ENCODE measurements at regions not wholly inside any gene's neighbourhood (a gene's known extent, or its start where the extent isn't known, plus 50 kb on each side); places are given as distances from the start of the nearest gene placed in this dataset.

GRCh38 chr2:238649936-238650518, 197.9 kb upstream of the TWIST2 start:
- no peak for ATAC-seq
- TF ChIP-seq ZNF70 (CRISPR knock-in tag; IDR thresholded peaks at IDR 0.05) (no peak), OSR1 (CRISPR knock-in tag; IDR thresholded peaks at IDR 0.05) (no peak), RARB (CRISPR knock-in tag; IDR thresholded peaks at IDR 0.05) (no peak), ESRRG (CRISPR knock-in tag; IDR thresholded peaks at IDR 0.05) (no peak), CSDC2 (CRISPR knock-in tag; IDR thresholded peaks at IDR 0.05) (no peak), CSRNP3 (CRISPR knock-in tag; IDR thresholded peaks at IDR 0.05) (no peak), CREB5 (CRISPR knock-in tag; IDR thresholded peaks at IDR 0.05; ENCODE audit: low read depth) (no peak), ZNF8 (CRISPR knock-in tag; IDR thresholded peaks at IDR 0.05) (no peak), ZC3H10 (CRISPR knock-in tag; IDR thresholded peaks at IDR 0.05) (no peak), ZNF565 (CRISPR knock-in tag; conservative IDR thresholded peaks at IDR 0.05; ENCODE audit: low read depth) (no peak), TOX (CRISPR knock-in tag; IDR thresholded peaks at IDR 0.05; ENCODE audit: borderline replicate concordance) (no peak), TSHZ2 (CRISPR knock-in tag; IDR thresholded peaks at IDR 0.05) (no peak), ARNTL (CRISPR knock-in tag; IDR thresholded peaks at IDR 0.05; ENCODE audit: borderline replicate concordance, low read depth) (no peak)

GRCh38 chr2:238650536-238650935, 197.3 kb upstream of the TWIST2 start:
- TF ChIP-seq TCF4 (CRISPR knock-in tag; IDR thresholded peaks at IDR 0.05; ENCODE audit: borderline replicate concordance) (no peak), ZFP3 (CRISPR knock-in tag; IDR thresholded peaks at IDR 0.05) (no peak), CSDC2 (CRISPR knock-in tag; IDR thresholded peaks at IDR 0.05) (no peak), PATZ1 (CRISPR knock-in tag; IDR thresholded peaks at IDR 0.05; ENCODE audit: borderline replicate concordance) (no peak), POU6F1 (CRISPR knock-in tag; IDR thresholded peaks at IDR 0.05; ENCODE audit: borderline replicate concordance, low read depth) (no peak), BACH2 (CRISPR knock-in tag; IDR thresholded peaks at IDR 0.05; ENCODE audit: borderline replicate concordance) (no peak), ESRRG (CRISPR knock-in tag; IDR thresholded peaks at IDR 0.05) (no peak), GLIS3 (CRISPR knock-in tag; IDR thresholded peaks at IDR 0.05) (no peak), SNAI2 (CRISPR knock-in tag; IDR thresholded peaks at IDR 0.05) (no peak), ARNTL (CRISPR knock-in tag; IDR thresholded peaks at IDR 0.05; ENCODE audit: borderline replicate concordance, low read depth) (no peak), RARB (CRISPR knock-in tag; IDR thresholded peaks at IDR 0.05) (no peak), ZC3H10 (CRISPR knock-in tag; IDR thresholded peaks at IDR 0.05) (no peak), OSR1 (CRISPR knock-in tag; IDR thresholded peaks at IDR 0.05) (no peak)
- no peak for ATAC-seq

- ATAC-seq: no peak
- TF ChIP-seq ISL1 (CRISPR knock-in tag; IDR thresholded peaks at IDR 0.05) (no peak), TCF4 (CRISPR knock-in tag; IDR thresholded peaks at IDR 0.05; ENCODE audit: borderline replicate concordance) (no peak), ZNF70 (CRISPR knock-in tag; IDR thresholded peaks at IDR 0.05) (no peak), ZNF565 (CRISPR knock-in tag; conservative IDR thresholded peaks at IDR 0.05; ENCODE audit: low read depth) (no peak), ZNF8 (CRISPR knock-in tag; IDR thresholded peaks at IDR 0.05) (no peak), CSDC2 (CRISPR knock-in tag; IDR thresholded peaks at IDR 0.05) (no peak), BACH2 (CRISPR knock-in tag; IDR thresholded peaks at IDR 0.05; ENCODE audit: borderline replicate concordance) (no peak), ARNTL (CRISPR knock-in tag; IDR thresholded peaks at IDR 0.05; ENCODE audit: borderline replicate concordance, low read depth) (no peak), TOX (CRISPR knock-in tag; IDR thresholded peaks at IDR 0.05; ENCODE audit: borderline replicate concordance) (no peak), GLIS3 (CRISPR knock-in tag; IDR thresholded peaks at IDR 0.05) (no peak), CSRNP3 (CRISPR knock-in tag; IDR thresholded peaks at IDR 0.05) (no peak), ZFP3 (CRISPR knock-in tag; IDR thresholded peaks at IDR 0.05) (no peak), SNAI2 (CRISPR knock-in tag; IDR thresholded peaks at IDR 0.05) (no peak), OSR1 (CRISPR knock-in tag; IDR thresholded peaks at IDR 0.05) (no peak), ZC3H10 (CRISPR knock-in tag; IDR thresholded peaks at IDR 0.05) (no peak), POU6F1 (CRISPR knock-in tag; IDR thresholded peaks at IDR 0.05; ENCODE audit: borderline replicate concordance, low read depth) (no peak), PPARA (CRISPR knock-in tag; IDR thresholded peaks at IDR 0.05; ENCODE audit: borderline replicate concordance) (no peak), RARB (CRISPR knock-in tag; IDR thresholded peaks at IDR 0.05) (no peak)
Measured at GRCh38 chr2:238651306-238652052, 196.4 kb upstream of the TWIST2 start.
